Progenitor cell of endocrine pancreas (in vitro differentiated cells): ENCODE measurements at regions not wholly inside any gene's neighbourhood (a gene's known extent, or its start where the extent isn't known, plus 50 kb on each side); places are given as distances from the start of the nearest gene placed in this dataset.

Source experiments
- DNase-seq: peaks from one replicate; pipeline ENCODE4 v3.0.0; 2021; ENCODE audit warnings: low spot score; ENCODE audit not compliant: unreplicated experiment
- H3K27ac Mint-ChIP-seq: 2 replicates; pipeline ENCODE4 v1.8.0; 2021; ENCODE audit warnings: mild to moderate bottlenecking, moderate library complexity, mixed read lengths
- H3K27me3 Mint-ChIP-seq: 2 replicates; pipeline ENCODE4 v1.8.0; 2021; ENCODE audit warnings: mixed read lengths
- H3K36me3 Mint-ChIP-seq: 2 replicates; pipeline ENCODE4 v1.8.0; 2022; ENCODE audit warnings: mixed read lengths; ENCODE audit not compliant: insufficient read depth
- H3K4me1 Mint-ChIP-seq: 2 replicates; pipeline ENCODE4 v1.8.0; 2021; ENCODE audit warnings: low read depth, mixed read lengths
- H3K4me3 Mint-ChIP-seq: 2 replicates; pipeline ENCODE4 v1.8.0; 2021; ENCODE audit warnings: low read depth, mild to moderate bottlenecking, moderate library complexity, mixed read lengths
- H3K9me3 Mint-ChIP-seq: 2 replicates; pipeline ENCODE4 v1.8.0; 2021; ENCODE audit warnings: low read depth, mixed read lengths
- TF ChIP-seq, protein P1 (sequence below): fragments of 200-600 bp; sonication (generic); IDR thresholded peaks from one replicate; pipeline ENCODE4 v1.5.0; 2021; ENCODE audit warnings: antibody characterized with exemption, mild to moderate bottlenecking; ENCODE audit not compliant: unreplicated experiment

DNA sequence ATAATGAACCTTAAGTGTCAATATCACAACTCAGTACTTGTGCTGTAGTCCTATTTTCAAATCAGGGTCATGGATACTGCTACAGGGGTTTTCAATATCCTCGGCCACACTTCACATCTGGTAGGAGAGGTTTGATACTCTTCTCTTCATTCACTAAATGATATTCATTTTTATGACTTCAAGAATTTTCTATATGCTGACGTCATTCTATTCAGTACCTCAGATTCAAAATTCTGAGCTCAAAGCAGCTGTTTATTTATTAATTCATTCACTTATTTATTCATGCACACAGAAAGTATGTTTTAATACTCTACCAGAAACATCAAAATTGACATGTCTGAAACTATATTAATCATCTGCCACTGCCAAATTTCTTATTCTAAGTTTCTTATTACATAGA lies 866.9 kb upstream of the LRRTM1 start:
- TF ChIP-seq, protein P1, sequence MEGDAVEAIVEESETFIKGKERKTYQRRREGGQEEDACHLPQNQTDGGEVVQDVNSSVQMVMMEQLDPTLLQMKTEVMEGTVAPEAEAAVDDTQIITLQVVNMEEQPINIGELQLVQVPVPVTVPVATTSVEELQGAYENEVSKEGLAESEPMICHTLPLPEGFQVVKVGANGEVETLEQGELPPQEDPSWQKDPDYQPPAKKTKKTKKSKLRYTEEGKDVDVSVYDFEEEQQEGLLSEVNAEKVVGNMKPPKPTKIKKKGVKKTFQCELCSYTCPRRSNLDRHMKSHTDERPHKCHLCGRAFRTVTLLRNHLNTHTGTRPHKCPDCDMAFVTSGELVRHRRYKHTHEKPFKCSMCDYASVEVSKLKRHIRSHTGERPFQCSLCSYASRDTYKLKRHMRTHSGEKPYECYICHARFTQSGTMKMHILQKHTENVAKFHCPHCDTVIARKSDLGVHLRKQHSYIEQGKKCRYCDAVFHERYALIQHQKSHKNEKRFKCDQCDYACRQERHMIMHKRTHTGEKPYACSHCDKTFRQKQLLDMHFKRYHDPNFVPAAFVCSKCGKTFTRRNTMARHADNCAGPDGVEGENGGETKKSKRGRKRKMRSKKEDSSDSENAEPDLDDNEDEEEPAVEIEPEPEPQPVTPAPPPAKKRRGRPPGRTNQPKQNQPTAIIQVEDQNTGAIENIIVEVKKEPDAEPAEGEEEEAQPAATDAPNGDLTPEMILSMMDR, result no peak
- Mint-ChIP-seq H3K4me1 (peaks cover 2% of the 10 kb centered on the region), H3K27ac (no peak overlapping the region), H3K27me3 (no peaks in the 10 kb centered on the region), H3K36me3 (no peaks in the 10 kb centered on the region), H3K9me3 (no peaks in the 10 kb centered on the region), H3K4me3 (no peak overlapping the region)
- no peak for DNase-seq

DNA sequence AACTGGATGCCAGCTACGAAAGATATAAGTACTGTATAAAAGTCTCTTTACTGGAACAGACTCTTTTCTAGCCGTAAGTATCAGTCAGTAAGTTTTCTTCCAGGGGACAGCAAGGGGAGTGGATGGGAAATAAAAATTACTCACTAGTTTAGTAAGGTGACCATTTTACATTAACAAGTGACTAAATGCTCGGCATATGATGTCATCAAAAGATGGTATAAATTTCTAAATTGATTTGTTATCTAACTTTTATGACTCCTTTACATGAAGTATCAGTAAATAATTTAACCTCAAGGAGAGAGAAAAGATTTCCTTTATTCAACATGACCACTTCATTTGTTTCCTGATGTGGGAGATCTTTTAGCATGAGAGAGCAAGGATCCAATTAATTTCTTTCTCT lies 859.0 kb upstream of the LRRTM1 start:
- Mint-ChIP-seq H3K27me3 (no peaks in the 10 kb centered on the region), H3K27ac (no peak overlapping the region), H3K36me3 (no peaks in the 10 kb centered on the region), H3K4me1 (peaks cover 3% of the 10 kb centered on the region), H3K9me3 (no peaks in the 10 kb centered on the region), H3K4me3 (no peak overlapping the region)
- TF ChIP-seq, protein P1, result no peak
- DNase-seq, result no peak

DNA sequence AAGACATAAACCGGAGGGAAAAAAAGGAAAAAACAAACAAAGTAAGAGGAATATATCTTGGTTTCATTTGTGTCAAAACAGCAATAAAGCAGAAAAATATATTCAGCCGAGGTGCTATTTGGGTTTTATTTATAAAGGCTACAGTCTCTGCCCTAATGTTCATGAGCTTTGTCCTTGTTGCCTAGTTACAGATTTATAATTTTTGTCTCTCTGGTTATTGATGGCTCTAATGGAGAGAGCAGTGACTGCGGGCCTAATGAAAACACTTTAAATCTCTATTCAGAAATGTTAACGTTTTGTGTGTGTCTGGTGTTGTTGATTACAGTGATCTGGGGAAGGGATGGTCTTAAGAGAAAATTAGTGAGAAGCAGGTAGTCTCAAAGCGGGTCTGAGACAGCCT lies 854.0 kb upstream of the LRRTM1 start:
- no peak for DNase-seq
- Mint-ChIP-seq H3K36me3 (no peaks in the 10 kb centered on the region), H3K9me3 (no peaks in the 10 kb centered on the region), H3K4me1 (no peaks in the 10 kb centered on the region), H3K27ac (no peak overlapping the region), H3K4me3 (no peak overlapping the region), H3K27me3 (no peaks in the 10 kb centered on the region)
- TF ChIP-seq, protein P1, result no peak

DNA sequence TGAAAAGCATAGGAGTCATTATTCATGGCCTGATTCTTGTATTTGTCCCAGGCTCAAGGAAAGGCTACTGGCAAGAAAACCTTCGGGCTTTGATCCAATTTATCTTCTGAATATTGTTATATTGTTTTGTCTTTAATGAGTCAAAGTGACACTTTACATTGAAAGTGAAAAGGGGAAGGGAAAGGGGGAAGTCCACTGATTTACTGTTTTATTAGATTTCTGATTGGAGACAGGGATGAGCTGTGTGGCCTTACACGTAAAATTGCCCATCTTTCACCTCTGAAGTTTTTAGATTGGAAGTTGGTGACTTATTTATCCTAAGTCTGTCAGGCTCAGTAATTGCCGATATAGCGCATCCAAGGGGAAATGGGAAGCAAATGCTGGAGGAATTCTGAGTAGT lies 843.8 kb upstream of the LRRTM1 start:
- no peak for DNase-seq
- Mint-ChIP-seq H3K36me3 (no peaks in the 10 kb centered on the region), H3K4me3 (no peak overlapping the region), H3K4me1 (no peaks in the 10 kb centered on the region), H3K9me3 (peaks cover 3% of the 10 kb centered on the region), H3K27me3 (no peaks in the 10 kb centered on the region), H3K27ac (no peak overlapping the region)
- TF ChIP-seq, protein P1, result no peak

DNA sequence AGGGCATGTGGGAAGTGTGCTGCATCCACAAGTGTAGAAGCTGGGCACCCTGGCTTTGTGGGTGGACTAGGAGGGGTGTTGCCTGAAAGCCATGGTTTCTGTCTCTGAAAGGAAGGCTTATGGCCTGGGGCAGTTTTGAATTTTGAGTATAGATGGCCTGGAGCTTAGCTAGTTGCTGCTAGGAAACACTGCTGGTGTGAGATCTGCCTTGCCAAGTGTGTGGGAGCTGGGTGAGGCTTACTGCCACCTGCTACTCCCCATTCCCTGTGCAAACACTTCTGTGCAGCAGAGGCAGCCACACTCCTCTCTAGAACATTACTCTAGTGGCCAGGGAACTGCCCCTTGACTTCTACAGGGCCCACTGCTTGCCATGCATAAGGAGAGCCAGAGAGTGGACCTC lies 831.7 kb upstream of the LRRTM1 start:
- TF ChIP-seq, protein P1, result no peak
- Mint-ChIP-seq H3K9me3 (no peaks in the 10 kb centered on the region), H3K4me1 (no peaks in the 10 kb centered on the region), H3K4me3 (no peak overlapping the region), H3K27me3 (no peaks in the 10 kb centered on the region), H3K27ac (no peak overlapping the region), H3K36me3 (no peaks in the 10 kb centered on the region)
- DNase-seq, result no peak
